ENCODE measurements at regions not wholly inside any gene's neighbourhood (a gene's known extent, or its start where the extent isn't known, plus 50 kb on each side); places are given as distances from the start of the nearest gene placed in this dataset.

- DNase-seq (ENCODE audit: low read depth, low spot score) = no peak
- in situ Hi-C loops (cut with HindIII; ENCODE audit: low sequenced_read_pairs) = no loop called here
- no peak overlapping the region for H3K4me3 ChIP-seq (ENCODE audit: low read depth, low read length)
- TF ChIP-seq CTCF (IDR thresholded peaks at IDR 0.05; ENCODE audit: low read depth, low read length) = no peak
These were observed 103.3 kb upstream of the CIBAR2 start for GRCh38 chr16:85215478-85216118.

- in situ Hi-C loops (cut with HindIII; ENCODE audit: low sequenced_read_pairs) = no loop called here
- DNase-seq (ENCODE audit: low read depth, low spot score) = no peak
- no peak for TF ChIP-seq CTCF (IDR thresholded peaks at IDR 0.05; ENCODE audit: low read depth, low read length)
- H3K4me3 ChIP-seq (ENCODE audit: low read depth, low read length) = no peak overlapping the region
These were observed 104.5 kb upstream of the CIBAR2 start for GRCh38 chr16:85216522-85217375.

GRCh38 chr16:85220125-85220839 lies 108.0 kb upstream of the CIBAR2 start:
- peak; percentile 92 for DNase-seq (ENCODE audit: low read depth, low spot score)
- H3K4me3 ChIP-seq (ENCODE audit: low read depth, low read length) = peak overlapping the region; percentile 1
- no peak for TF ChIP-seq CTCF (IDR thresholded peaks at IDR 0.05; ENCODE audit: low read depth, low read length)
- in situ Hi-C loops (cut with HindIII; ENCODE audit: low sequenced_read_pairs) = no loop called here

GRCh38 chr16:85220964-85221731 lies 108.9 kb upstream of the CIBAR2 start:
- in situ Hi-C loops (cut with HindIII; ENCODE audit: low sequenced_read_pairs) = no loop called here
- TF ChIP-seq CTCF (IDR thresholded peaks at IDR 0.05; ENCODE audit: low read depth, low read length) = no peak
- DNase-seq (ENCODE audit: low read depth, low spot score) = peak; percentile 37
- H3K4me3 ChIP-seq (ENCODE audit: low read depth, low read length) = no peak overlapping the region

GRCh38 chr16:85221771-85222154 lies 109.5 kb upstream of the CIBAR2 start:
- no peak overlapping the region for H3K4me3 ChIP-seq (ENCODE audit: low read depth, low read length)
- DNase-seq (ENCODE audit: low read depth, low spot score) = no peak
- no peak for TF ChIP-seq CTCF (IDR thresholded peaks at IDR 0.05; ENCODE audit: low read depth, low read length)
- in situ Hi-C loops (cut with HindIII; ENCODE audit: low sequenced_read_pairs) = no loop called here

Data from astrocyte of the spinal cord (primary cell).